HepG2 (cell line): ENCODE measurements at regions not wholly inside any gene's neighbourhood (a gene's known extent, or its start where the extent isn't known, plus 50 kb on each side); places are given as distances from the start of the nearest gene placed in this dataset.

Experiments used
- ATAC-seq: fragments of 200-7000 bp; cut with Tn5 transposase; 3 replicates; pipeline ENCODE4 v1.9.1; 2020; ENCODE audit warnings: mild to moderate bottlenecking, moderate library complexity
- BruUV-seq: library from RNA; stranded (reverse); fragments of 400-500 nt; replicated peaks from 2 replicates; lab custom pipeline; 2021; lab: Mats Ljungman, UMichigan
- CTCF ChIA-PET: fragments of 300-600 bp; formaldehyde crosslinking; extraction: SDS; loops from one replicate; lab custom pipeline; 2021; ENCODE audit warnings: low total read pairs, inconsistent platforms, low intra/inter-chr PET ratio; lab: Yijun Ruan, JAX
- POLR2A ChIA-PET: fragments of 350-600 bp; sonication (Branson Sonifier 250); formaldehyde crosslinking; loops from one replicate; lab custom pipeline; 2020; ENCODE audit warnings: antibody characterized with exemption, inconsistent platforms; lab: Yijun Ruan, JAX
- DNase-seq: peaks from one replicate; pipeline ENCODE4 v3.0.0-alpha.2; 2015; ENCODE audit warnings: low spot score
- FAIRE-seq: peaks from 3 replicates; lab custom pipeline; 2011; peaks lifted over from hg19 to GRCh38; lab: Jason Lieb, UNC
- H2AFZ ChIP-seq: one replicate; pipeline ENCODE4 v1.6.1; 2011; ENCODE audit warnings: low read length, inconsistent platforms
- H3K27ac ChIP-seq: fragments of 300-600 bp; 3 replicates; pipeline ENCODE4 v1.8.0; 2011; ENCODE audit warnings: mixed run types, mild to moderate bottlenecking, mixed read lengths, low read length, inconsistent platforms; ENCODE audit not compliant: insufficient read depth; ENCODE audit errors: extremely low read length
- H3K27me3 ChIP-seq, 2 experiments: fragments of 200-600 bp in 1 of 2; 2 replicates in 1 of 2; 3 replicates in 1 of 2; pipeline versions ENCODE4 v1.6.0 to v1.8.0; 2011; ENCODE audit warnings: low read length in 2 of 2, mild to moderate bottlenecking in 2 of 2, moderate library complexity in 2 of 2, inconsistent platforms in 1 of 2; ENCODE audit not compliant: insufficient read depth in 2 of 2, control insufficient read depth in 1 of 2
- H3K36me3 ChIP-seq, 2 experiments: fragments of 200-600 bp in 1 of 2; replicated peaks in 1 of 2; 2 replicates in 1 of 2; 3 replicates in 1 of 2; pipeline versions ENCODE4 v1.5.1 to v1.8.0; 2011; ENCODE audit warnings: low read length in 2 of 2, inconsistent platforms in 1 of 2; ENCODE audit not compliant: insufficient read depth in 2 of 2, control insufficient read depth in 1 of 2
- H3K4me1 ChIP-seq: 2 replicates; pipeline ENCODE4 v1.5.1; 2012; ENCODE audit warnings: low read length, inconsistent platforms; ENCODE audit not compliant: insufficient read depth
- H3K4me2 ChIP-seq: 2 replicates; pipeline ENCODE4 v1.6.0; 2011; ENCODE audit warnings: low read depth, low read length, inconsistent platforms
- H3K4me3 ChIP-seq, 3 experiments: fragments of 200-600 bp in 1 of 3; sonication (generic), shearing (Covaris generic) in 1 of 3; replicated peaks in 1 of 3; 2 replicates each; pipeline ENCODE4 v1.5.1; 2011 to 2016; ENCODE audit warnings: low read length in 3 of 3, inconsistent platforms in 2 of 3, low read depth in 2 of 3, mild to moderate bottlenecking in 2 of 3, control low read depth in 1 of 3, mixed read lengths in 1 of 3; ENCODE audit not compliant: insufficient read depth in 1 of 3
- H3K79me2 ChIP-seq: one replicate; pipeline ENCODE4 v1.6.1; 2011; ENCODE audit warnings: low read length, inconsistent platforms; ENCODE audit not compliant: insufficient read depth
- H3K9ac ChIP-seq: 2 replicates; pipeline ENCODE4 v1.6.0; 2011; ENCODE audit warnings: mild to moderate bottlenecking, low read depth, low read length, inconsistent platforms; ENCODE audit not compliant: insufficient read depth
- H3K9me3 ChIP-seq: 2 replicates; pipeline ENCODE4 v1.5.1; 2012; ENCODE audit warnings: mild to moderate bottlenecking, low read length
- H4K20me1 ChIP-seq: 2 replicates; pipeline ENCODE4 v1.6.0; 2011; ENCODE audit warnings: inconsistent platforms, mild to moderate bottlenecking, low read length, moderate library complexity; ENCODE audit not compliant: insufficient read depth
- NFATC3 ChIP-seq: sonication (generic); formaldehyde crosslinking; IDR thresholded peaks from 2 replicates; pipeline ENCODE4 v1.5.1; 2020; ENCODE audit warnings: mild to moderate bottlenecking, missing genetic modification reagents
- POGK ChIP-seq: sonication (generic); formaldehyde crosslinking; conservative IDR thresholded peaks from 2 replicates; pipeline ENCODE4 v1.8.0; 2022; ENCODE audit warnings: mild to moderate bottlenecking, moderate library complexity, missing genetic modification reagents
- RERE ChIP-seq: IDR thresholded peaks from 2 replicates; pipeline ENCODE4 v1.6.1; 2016; ENCODE audit warnings: low read depth, missing genetic modification reagents, missing compliant biosample characterization
- RNF2 ChIP-seq: fragments of 450-650 bp; conservative IDR thresholded peaks from 2 replicates; pipeline ENCODE4 v1.6.1; 2016; ENCODE audit warnings: low read depth
- ZFP36 ChIP-seq: fragments of 150-350 bp; IDR thresholded peaks from 2 replicates; pipeline ENCODE4 v1.6.1; 2018; ENCODE audit warnings: borderline replicate concordance, low read length, low read depth; ENCODE audit not compliant: partially characterized antibody
- ZNF710 ChIP-seq: sonication (generic); formaldehyde crosslinking; IDR thresholded peaks from 2 replicates; pipeline ENCODE4 v1.5.0; 2020; ENCODE audit warnings: mild to moderate bottlenecking, missing genetic modification reagents, borderline replicate concordance
- WGBS: methylation state at CpG from one replicate; pipeline ENCODE4 v1.1.6; 2017; ENCODE audit warnings: low lambda C conversion rate; 5-methylcytosine and 5-hydroxymethylcytosine counted together
- in situ Hi-C: cut with HindIII; loops from 2 replicates; pipeline ENCODE4 v1.10.0; 2017; ENCODE audit warnings: low pct_unique_long_range_greater_than_20kb; ENCODE audit not compliant: extremely low pct_ligation_motif_present
- intact Hi-C: fragments of 100-400 bp; cut with micrococcal nuclease; formaldehyde crosslinking; loops from one replicate; pipeline ENCODE4 v1.10.0; 2022; ENCODE audit not compliant: unreplicated experiment

GRCh38 chr3:101154401-101154800, 161.2 kb upstream of the ABI3BP start:
- H3K27me3 ChIP-seq = no peaks in the 10 kb centered on the region
- 2% methylated on average over 2 of the region's 2 CpGs for WGBS
- H3K4me2 ChIP-seq = no peak overlapping the region
- H3K36me3 ChIP-seq = no peaks in the 10 kb centered on the region
- no peak for FAIRE-seq
- no peak overlapping the region for H3K27ac ChIP-seq
- TF ChIP-seq ZFP36 = no peak
- no peak for TF ChIP-seq NFATC3 (CRISPR knock-in tag)
- TF ChIP-seq ZNF710 (CRISPR knock-in tag) = no peak
- no peak for TF ChIP-seq RNF2
- no peak for TF ChIP-seq RERE (CRISPR knock-in tag)
- TF ChIP-seq POGK (CRISPR knock-in tag) = no peak
- H2AFZ ChIP-seq = no peak overlapping the region
- ATAC-seq = no peak
- intact Hi-C loops (no loop called here), in situ Hi-C loops (no loop called here)
- POLR2A ChIA-PET = no interaction called here
- no peak for DNase-seq
- H3K4me1 ChIP-seq = no peaks in the 10 kb centered on the region
- no TSS peak for BruUV-seq
- no peak overlapping the region for H3K9ac ChIP-seq
- H4K20me1 ChIP-seq = no peaks in the 10 kb centered on the region
- no peaks in the 10 kb centered on the region for H3K79me2 ChIP-seq
- H3K4me3 ChIP-seq = no peak overlapping the region
- no peaks in the 10 kb centered on the region for H3K9me3 ChIP-seq
- CTCF ChIA-PET = no interaction called here
